Astrocyte of the hippocampus (primary cell): ENCODE measurements at regions not wholly inside any gene's neighbourhood (a gene's known extent, or its start where the extent isn't known, plus 50 kb on each side); places are given as distances from the start of the nearest gene placed in this dataset.

Experiments used
- DNase-seq: peaks from one replicate; pipeline ENCODE4 v3.0.0; 2011; ENCODE audit warnings: low read depth, low spot score

DNA sequence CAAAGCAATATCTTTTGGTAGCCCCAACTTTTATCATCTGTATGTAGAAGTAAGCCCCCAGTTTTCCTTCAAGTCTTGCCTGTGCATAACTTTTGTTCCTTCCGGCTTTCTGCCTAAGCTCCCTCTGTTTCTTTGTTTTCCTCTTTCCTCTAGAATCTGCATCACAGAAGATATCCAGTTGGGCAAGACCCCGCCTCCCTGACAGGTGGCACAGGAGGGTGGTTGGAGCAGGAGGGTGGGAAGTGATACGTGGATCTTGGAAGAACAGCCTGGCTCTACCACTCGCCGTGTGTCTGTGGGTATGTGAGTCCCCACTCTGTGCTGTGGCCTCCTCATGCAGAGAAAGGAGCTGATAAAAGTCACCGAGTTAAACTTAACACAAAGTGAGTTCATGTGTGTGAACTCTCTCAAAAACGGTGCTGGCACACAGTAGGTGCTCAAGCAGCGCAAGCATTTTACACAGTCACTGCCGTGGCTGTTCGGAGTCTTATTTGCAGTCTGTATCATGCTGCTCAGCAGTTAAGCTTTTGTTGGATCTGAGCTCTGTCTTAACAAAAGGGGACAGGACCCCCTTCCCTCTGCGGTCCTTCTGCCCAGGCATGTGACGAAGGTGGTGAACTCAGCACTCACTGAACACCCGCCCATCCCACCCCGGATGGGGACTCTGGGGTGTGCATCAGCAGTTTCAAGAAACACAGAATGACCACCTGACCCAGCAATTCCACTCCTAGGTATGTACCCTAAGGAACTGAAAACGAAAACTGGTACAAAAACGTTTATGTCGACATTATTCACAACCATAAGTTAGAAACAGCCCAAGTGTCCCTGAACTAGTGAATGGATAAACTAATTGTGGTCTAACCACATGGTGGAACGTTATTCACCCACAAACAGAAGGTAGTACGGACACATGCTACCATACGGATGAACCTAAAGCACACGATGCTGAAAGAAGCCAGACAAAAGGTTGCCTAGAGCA lies 249.1 kb downstream of the CTTN start:
- DNase-seq, result no peak

DNA sequence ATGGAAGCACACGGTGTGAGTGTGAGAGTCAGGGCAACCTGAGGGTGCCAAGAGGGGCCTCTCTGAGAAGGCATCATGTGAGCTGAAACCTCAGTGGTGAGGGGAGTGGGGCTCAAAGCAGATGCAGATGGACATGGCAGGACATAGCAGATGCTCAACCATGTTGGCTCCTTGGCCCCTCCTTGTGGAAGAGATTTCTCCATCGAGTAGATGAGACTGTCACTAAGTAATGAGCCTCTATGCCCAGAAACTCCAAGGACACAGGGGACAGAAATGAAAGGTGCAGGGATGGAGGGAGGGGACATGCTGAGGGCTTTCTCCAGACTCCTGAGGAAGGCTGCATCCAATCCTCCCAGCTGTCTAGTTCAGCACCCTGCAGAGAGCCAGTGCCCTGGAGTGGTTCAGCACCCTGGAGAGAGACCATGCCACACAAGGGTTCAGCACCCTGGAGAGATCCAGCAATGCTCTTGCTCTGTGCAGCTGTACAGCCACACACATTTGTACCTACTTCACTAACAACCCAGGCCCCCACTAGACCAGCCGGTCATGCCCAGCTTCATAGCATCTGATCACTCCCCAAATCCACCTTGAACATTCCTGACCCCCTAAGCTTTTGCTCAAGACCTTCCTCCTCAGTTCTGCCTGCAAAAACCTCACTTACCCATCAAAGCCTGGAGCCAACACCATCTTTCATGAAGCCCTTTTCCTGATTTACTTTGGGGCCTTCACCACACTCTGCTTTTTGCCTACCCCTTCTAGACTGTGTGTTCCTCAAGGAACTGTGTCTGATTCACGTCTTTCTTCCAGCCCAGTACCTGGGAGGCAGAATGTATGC lies 252.0 kb downstream of the CTTN start:
- peak; percentile 93 for DNase-seq

DNA sequence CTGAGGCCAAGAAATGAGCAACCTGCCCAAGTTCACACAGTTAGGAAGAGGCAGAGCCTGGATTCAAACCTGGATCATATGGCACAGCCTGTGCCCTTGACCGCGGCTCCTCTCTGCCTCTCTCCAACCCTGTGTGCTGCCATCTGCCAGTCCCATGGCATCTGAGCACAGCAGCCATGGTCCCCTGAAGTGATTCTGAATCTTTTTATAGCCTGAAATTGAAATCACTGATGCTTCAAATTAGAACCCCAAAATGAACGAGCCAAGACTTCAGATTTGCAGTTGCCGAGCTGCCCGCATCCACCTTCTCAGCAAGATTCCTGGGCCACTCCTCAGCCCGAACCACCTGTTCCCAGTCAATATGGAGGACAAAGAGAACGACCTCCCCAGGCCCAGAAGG lies 252.7 kb downstream of the CTTN start:
- DNase-seq, result no peak

DNA sequence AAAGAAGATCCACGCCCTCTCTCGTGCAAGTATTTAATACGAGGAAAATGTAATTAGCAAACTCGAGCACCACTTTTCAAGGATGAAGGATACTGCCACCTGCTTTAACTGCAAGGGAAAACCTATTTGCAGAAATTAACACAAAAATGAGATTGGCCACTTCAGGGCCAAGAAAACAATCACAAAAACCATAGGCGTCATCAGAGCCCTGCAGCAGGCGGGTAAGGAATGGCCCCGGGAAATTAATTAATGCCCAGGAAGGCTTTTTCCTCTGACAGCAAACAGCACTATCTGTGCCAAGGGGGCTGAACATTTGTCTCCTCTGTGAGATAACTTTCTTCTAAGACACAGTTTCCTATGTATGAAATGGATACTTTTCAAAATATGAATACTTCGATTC lies 255.7 kb downstream of the CTTN start:
- no peak for DNase-seq

DNA sequence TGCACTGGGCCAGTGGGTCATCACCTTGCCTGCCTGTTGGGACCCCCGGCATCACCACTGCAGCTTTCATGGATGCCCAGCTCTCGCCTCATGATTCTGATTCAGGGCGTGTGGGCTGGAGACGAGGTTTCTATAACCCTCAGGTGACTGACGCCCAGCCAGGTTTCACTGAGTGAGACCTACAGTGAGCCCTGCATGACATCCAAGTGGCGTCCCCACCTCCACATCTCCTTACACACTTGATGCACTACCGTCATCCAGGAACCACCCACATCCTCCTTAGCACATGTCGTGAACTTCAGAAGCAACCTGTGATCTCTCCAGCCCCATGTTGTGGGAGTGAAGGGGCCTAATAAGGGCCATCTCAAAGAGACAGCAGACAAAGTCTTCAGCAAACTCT lies 257.5 kb downstream of the CTTN start:
- DNase-seq, result no peak

DNA sequence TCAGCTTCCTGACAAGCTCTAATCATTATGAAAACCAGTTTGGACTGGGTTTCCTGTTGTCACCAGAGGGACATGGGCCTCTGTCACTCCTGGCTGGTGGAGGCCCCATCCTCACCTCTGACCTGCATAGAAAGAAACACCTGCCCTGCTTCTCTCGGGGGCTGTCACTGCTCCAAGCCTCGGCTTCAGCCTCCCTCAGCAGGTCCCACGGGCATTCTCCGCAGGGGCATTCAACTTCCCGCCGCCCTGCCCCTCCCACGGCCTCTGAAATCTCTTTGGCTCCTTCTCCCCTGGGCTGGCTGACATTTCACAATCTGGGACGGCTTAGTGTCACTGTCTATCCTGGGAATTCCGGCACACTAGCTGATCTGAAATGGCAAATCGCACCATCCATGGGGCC lies 257.9 kb downstream of the CTTN start:
- no peak for DNase-seq

DNA sequence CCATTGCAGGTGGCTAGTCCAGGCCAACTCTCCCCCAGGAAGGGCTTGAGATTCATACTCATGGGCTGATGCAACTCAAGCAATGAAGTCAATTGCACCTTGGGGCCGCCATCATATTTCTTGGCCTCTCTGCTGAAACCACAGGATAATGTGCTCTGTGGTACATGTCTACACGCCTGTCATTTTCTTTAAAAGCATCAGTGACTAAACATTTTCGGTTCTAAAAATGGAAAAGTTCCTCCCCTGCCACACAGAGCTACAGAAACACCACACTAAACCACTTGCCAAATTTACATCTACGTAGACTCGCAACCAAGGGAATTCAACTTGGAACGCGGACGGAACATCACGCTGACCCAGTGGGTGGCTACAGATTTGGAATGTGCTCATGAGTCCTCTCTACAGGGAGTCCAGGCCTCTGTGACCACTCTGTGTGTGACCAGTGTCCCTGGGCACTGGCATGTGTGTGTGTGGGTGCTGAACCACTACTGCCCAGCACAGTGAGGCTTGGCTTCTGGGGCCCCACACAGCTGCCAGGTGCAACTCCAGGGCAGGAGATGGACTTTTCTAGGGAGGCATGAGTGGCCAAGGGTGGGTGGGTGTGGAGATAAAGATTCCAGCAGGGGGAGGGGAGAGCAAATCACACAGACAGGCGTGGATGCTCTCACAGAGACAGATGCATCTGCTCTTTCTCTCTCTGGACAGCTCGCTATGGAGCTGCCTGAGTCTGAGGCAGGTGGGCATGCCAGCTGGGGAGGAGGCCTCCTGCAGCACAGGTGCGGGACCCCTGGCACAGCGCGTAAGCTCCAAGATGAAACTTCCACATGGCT lies 261.9 kb downstream of the CTTN start:
- no peak for DNase-seq

DNA sequence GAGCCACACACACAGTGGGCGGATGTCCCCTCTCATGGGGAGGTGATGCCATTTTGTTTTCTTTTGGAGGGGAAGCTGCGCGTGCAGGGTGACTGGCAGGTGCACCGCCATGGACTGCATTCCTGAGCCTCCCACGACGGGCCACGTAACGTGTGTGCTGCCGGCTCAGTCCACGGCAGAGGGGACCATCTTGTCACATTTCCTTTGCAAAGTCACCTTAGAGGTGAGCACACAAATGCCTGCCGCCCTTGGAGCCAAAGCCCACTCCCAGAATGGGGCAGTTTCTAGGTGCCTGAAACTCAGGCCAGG lies 262.5 kb downstream of the CTTN start:
- no peak for DNase-seq

DNA sequence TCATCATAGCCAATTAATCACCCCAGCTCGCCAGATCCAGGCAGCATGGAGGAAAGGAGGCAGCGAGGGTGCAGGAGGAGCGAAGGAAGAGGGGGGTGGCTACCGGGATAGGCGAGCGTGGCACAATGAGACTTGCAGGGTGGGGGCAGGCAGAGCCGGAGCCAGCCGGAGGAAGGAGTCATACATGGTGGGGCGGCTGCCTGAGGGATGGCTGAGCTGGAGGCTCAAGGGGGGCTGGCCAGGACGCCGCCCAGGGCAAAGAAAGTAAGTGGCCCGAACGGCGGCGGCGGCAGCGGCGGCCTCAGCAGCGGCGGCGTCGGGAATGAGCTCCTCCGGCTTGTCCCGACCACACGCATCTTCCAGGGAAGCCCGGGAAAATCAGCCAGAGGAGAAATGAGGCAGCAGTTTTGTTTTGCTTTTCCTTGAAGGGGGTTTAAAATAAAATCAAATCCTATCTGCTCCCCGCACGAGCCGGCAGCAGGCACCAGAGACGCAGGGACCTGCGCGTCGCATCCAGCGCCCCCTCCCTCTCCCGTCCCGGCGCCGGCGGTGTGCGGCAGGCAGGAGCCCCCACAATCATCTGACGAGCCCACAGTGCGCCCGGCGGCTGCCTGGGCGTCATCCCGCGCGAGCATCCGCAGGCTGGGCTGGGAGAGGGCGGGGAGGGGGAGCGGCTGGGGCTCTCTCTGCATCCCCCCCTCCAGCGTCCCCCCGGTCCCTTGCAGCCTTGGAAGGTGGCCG lies 263.6 kb downstream of the CTTN start:
- DNase-seq, result peak; percentile 53

DNA sequence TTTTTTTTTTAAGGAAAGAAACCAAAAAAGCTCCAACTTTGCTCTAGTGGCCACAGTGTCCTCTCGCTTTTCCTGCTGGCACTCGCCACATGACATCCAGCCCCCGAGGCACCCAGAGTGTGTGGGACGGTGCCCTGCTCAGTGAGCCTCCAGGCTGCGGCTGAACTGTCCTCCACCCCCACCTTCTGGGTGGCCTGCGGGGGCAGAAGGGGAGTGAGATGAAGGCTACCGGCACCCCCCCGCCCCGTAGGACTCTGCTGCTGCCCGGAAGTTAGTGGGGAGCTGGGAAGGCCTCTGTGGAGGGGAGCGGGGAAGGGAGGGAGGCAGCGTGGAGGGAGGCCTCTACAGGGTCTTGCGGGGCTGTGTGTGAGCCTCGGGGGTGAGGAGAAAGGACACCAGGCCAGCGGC lies 264.4 kb downstream of the CTTN start:
- no peak for DNase-seq

DNA sequence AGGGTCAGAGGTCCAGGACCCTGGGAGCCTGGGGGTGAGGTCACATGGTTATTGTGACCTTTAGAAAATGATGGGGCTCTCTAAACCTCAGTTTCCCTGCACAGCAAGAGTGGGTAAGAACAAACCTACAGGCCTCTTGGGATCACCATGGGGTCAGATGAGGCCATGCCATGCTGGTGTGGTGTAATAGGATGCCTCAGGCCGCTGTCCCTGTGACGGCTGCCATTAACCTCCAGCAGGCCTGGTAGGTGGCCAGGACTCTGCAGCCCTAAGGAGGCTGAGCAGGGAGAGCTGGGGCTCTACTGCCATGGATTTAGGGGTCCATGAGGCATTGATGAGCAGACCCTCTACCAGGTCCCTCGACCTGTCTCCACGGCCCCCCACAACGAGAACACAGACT lies 265.5 kb downstream of the CTTN start:
- DNase-seq, result no peak

DNA sequence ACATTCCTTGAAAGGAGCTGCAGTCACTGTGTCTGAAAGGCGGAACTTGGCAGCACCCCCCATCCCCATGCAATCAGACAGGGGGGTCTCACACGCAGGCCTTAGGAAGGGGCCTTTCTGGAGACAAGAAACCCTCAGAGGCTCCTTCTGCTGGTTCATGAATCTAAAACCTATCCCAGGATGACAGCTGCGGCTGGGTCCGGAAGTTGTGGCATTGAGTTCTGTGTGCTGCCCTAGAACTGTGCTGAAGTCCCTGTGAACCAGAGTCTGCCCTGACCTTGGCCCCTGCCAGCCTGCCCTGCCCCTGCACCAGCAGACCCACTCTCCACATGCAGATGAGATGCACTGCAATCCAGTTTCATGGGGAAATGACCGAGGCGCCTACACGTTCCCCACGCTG lies 268.0 kb downstream of the CTTN start:
- DNase-seq, result no peak

DNA sequence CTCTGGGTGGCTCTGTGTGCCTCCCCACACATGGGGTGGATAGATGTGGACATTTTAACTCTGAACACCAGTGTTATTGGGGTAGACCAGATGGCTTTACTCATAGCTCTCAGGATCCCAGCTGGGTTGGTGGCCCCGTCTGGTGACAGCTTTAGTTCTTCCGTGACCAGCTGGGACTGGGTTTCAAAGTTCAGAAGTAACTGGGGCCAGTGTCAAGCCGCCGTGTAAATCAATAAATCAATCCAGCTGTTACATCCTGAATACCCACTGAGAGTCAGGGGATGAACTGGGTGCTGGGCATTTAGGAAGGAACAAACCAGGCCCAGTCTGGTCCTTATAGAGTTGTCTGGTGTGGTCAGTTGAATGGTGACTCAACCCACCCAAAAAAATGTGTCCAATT lies 269.4 kb downstream of the CTTN start:
- no peak for DNase-seq

DNA sequence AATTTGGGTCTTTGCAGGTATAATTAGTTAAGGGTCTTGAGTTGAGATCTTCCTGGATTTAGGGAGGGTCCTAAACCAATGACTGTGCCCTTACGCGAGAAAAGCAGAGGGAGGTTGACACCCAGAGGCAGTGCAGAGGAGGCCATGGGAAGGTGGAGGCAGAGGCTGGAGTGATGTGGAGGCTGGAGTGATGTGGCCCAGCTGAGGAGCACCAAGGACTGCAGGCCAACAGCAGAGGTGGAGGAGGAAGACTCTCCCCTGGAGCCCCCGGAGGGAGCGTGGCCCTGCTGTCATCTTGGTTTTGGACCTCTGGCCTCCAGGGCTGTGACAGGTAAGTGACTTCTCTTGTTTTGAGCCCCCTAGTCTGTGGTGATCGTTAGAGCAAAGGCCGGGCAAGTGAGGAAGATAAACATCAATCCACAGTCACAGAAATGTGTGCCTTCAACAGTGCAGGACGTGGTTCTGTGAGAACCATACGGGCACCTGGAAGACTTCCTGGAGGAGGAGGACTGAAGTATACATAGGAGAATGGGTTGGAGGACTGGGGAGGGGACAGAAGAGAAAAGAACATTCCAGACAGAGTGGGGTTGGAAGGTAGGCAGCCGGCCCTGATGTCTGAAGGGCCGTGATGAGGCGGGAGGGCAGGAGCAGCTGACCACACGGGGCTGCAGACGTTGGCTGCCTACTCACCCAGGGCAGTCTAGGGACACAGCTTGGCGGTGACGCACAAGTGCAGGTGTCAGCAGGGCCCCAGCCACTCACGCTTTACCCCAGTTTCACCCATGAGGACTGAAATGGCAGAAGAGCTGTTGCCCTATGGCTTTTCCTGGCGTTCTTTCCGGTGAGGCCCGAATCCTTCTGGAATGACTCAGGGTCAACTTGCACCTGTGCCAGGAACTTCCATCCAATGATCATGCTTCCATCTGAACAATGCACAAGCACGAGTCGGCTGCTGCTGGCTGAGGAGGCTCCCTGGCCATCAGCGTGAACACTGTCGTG lies 270.2 kb downstream of the CTTN start:
- peak; percentile 36 for DNase-seq

DNA sequence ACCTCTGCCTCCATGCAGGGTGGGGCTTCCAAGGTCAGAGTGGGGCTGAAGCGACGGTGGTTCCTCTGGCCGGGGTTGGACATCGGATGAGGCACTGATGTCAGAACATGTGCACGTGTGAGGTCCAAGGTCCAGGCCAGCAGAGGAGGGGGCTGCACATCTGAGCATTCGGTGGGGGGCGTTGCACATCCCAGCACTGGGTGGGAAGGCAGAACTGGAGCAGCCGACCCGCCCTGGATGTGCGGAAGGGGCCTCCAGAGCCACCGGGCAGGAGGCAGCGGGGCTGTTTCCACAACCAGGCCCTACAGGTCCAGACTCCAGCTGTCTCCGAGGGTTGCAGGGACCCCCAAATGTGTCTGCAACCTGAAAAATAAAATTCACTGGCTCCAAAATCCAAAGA lies 271.0 kb downstream of the CTTN start:
- no peak for DNase-seq

DNA sequence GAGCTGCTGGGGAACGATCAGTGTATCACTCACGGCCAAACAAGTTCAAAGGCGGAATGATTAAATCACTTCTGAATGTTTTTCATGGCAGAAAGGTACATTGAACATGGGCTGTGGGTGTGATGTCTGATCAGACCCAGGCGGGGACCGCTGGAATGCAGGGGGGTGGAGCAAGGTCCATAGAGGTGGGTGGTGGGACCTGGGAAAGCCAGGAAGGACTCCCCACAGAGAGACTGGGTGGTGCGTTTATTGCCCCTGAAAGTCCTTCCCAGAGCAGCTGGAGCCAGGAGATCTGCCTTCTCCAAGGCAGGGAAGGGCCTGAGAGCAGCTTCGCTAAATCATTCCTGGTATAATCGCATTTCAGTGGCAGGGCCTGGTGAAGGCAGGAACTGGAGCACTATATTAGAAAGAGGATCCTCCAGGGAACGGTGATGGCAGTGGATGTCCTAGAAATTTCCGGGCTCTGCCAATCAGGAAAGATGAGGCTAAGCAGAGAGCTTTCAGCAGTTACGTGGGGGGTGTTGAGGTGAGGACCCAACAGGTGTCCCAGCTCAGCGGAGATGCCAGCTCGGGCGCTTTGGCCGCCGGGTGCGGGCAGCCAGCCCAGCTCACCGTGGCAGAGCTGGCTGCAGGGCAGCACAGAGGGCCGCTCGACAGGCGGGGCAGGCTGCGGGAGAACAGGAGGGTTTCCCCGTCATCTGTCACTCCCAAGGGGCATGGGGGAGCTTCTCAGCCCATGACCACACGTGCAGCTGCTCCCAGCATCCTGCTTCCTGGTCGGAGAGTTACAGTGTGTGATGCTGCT lies 271.7 kb downstream of the CTTN start:
- no peak for DNase-seq

DNA sequence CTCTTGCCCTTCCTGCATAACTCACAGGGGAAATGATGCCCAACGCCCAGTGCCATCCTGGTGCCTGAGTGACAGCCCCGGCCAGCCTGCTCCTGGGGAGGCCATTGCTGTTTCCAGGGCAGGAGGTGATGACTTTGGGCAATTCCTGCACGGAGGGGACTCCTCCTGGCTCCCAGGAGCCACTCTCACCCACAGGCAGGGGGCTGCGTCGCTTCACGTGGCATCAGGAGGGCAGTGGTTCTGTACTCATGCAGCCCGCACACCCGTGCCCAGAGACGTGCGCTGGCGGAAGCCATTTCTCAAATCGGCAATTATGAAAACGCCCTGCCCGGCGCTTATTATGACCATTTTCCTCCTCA lies 272.3 kb downstream of the CTTN start:
- DNase-seq, result no peak

DNA sequence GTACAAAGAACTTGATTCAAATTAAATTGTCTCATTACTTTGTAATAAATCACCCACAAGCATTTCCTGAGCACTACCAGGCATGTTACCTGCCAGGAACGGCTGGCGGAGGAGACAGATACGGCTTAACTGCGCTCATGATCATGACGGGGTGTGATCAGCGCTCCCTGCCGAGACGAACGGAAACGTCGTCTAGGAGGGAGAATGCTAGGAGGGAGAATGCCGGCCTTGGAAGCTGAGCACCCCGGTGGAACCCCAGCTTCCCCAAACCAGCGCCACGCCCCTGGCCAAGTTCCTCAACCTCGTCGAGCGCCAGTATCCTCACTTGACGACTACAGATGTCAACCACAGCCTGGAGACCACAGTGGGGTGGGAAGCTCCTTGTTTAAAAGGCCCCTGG lies 272.8 kb downstream of the CTTN start:
- no peak for DNase-seq

DNA sequence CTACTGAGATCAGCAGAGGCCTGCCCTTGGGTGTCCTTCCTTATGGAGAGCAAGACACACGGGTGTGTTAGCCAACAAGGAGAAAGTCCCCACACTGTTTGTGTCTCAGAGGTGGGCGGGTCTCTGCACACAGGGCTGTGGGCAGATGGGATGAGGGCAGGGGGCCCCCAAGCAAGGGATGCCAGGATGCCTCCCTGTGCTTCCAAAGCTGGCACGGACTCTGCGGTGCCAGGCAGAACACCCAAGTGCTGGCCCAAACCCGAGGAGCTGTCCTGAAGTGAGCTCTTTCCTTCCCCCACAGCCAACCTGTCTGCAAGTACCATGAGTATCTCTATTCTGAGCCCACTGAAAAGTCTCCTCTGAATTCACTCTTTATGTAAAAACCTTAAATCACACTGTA lies 273.3 kb downstream of the CTTN start:
- no peak for DNase-seq
